ENCODE measurements at regions not wholly inside any gene's neighbourhood (a gene's known extent, or its start where the extent isn't known, plus 50 kb on each side); places are given as distances from the start of the nearest gene placed in this dataset.
"Not testable (repeated sequence)": the region's sequence is repeated elsewhere in the genome, so short reads cannot be mapped to it uniquely, and the experiment has no call there.

DNA sequence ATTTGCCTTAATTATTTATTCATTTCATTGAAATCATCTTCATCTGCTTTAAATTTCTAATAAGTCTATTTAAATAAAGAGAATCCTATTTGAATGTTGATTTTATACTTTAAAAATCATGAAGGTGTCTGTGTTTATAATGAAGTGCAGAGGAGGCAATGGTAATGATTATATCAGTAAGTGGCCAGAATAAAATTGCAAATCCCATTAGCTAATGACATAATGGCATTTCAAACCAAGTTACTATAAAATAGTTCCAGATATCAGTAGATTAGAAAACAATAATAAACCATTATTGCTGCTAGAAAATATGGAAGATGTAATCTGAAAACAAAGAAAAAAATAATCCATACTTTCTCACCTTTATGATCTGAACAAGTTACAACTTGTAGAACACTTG is 647.8 kb upstream of the KLHL1 start:
- H3K4me1 ChIP-seq (ENCODE audit: insufficient read depth, low read length, poor library complexity, severe bottlenecking): no peaks in the 10 kb centered on the region
- H3K9me3 ChIP-seq (ENCODE audit: insufficient read depth, low read depth, low read length): no peaks in the 10 kb centered on the region
- H3K27me3 ChIP-seq (ENCODE audit: insufficient read depth, low read length, poor library complexity, severe bottlenecking): no peaks in the 10 kb centered on the region
- no peak overlapping the region for H3K9ac ChIP-seq (ENCODE audit: low read depth, low read length, poor library complexity, severe bottlenecking)
- H3K4me2 ChIP-seq (ENCODE audit: low read depth, low read length, poor library complexity, severe bottlenecking): no peak overlapping the region
- H4K20me1 ChIP-seq (ENCODE audit: insufficient read depth, low read length, poor library complexity, severe bottlenecking): no peaks in the 10 kb centered on the region
- H3K4me3 ChIP-seq (ENCODE audit: low read length, poor library complexity, severe bottlenecking): no peak overlapping the region
- no peak overlapping the region for H2AFZ ChIP-seq (ENCODE audit: low read length)
- no peaks in the 10 kb centered on the region for H3F3A ChIP-seq (ENCODE audit: low read depth)
- no peaks in the 10 kb centered on the region for H3K79me2 ChIP-seq (ENCODE audit: insufficient read depth, low read length)
- no peaks in the 10 kb centered on the region for H3K36me3 ChIP-seq (ENCODE audit: insufficient read depth, low read length)
- TF ChIP-seq EZH2phosphoT487 (IDR thresholded peaks at IDR 0.05; ENCODE audit: borderline replicate concordance): no peak
- TF ChIP-seq, protein P1, sequence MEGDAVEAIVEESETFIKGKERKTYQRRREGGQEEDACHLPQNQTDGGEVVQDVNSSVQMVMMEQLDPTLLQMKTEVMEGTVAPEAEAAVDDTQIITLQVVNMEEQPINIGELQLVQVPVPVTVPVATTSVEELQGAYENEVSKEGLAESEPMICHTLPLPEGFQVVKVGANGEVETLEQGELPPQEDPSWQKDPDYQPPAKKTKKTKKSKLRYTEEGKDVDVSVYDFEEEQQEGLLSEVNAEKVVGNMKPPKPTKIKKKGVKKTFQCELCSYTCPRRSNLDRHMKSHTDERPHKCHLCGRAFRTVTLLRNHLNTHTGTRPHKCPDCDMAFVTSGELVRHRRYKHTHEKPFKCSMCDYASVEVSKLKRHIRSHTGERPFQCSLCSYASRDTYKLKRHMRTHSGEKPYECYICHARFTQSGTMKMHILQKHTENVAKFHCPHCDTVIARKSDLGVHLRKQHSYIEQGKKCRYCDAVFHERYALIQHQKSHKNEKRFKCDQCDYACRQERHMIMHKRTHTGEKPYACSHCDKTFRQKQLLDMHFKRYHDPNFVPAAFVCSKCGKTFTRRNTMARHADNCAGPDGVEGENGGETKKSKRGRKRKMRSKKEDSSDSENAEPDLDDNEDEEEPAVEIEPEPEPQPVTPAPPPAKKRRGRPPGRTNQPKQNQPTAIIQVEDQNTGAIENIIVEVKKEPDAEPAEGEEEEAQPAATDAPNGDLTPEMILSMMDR (conservative IDR thresholded peaks at IDR 0.05; ENCODE audit: low read length): no peak
- no peaks in the 10 kb centered on the region for H3K9me2 ChIP-seq (replicated peaks; ENCODE audit: low read depth, low read length)

DNA sequence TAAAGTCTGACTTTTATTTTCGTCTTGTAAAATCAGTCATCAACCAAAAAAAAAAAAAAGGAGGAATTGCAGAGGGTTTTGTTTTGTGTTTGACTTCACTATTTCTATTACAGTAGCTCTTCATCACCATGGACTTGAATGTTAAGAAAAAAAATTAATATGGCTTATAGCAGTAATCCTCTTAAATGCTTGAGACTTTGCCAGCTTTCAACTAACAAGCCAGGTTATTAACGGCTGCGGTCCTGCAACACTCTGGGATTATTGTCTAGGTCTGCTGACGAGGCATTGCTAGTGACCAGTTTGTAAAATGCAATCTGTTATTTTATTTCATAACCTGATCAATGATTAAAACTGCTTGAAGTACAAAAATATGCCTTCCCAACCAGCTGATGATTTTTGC is 647.2 kb upstream of the KLHL1 start:
- Histone ChIP-seq H4K20me1 (ENCODE audit: insufficient read depth, low read length, poor library complexity, severe bottlenecking) (no peaks in the 10 kb centered on the region), H3F3A (ENCODE audit: low read depth) (no peaks in the 10 kb centered on the region), H2AFZ (ENCODE audit: low read length) (no peak overlapping the region), H3K79me2 (ENCODE audit: insufficient read depth, low read length) (no peaks in the 10 kb centered on the region), H3K9me3 (ENCODE audit: insufficient read depth, low read depth, low read length) (no peaks in the 10 kb centered on the region), H3K4me3 (ENCODE audit: low read length, poor library complexity, severe bottlenecking) (no peak overlapping the region), H3K9ac (ENCODE audit: low read depth, low read length, poor library complexity, severe bottlenecking) (no peak overlapping the region), H3K4me2 (ENCODE audit: low read depth, low read length, poor library complexity, severe bottlenecking) (no peak overlapping the region), H3K36me3 (ENCODE audit: insufficient read depth, low read length) (no peaks in the 10 kb centered on the region), H3K9me2 (replicated peaks; ENCODE audit: low read depth, low read length) (no peaks in the 10 kb centered on the region), H3K4me1 (ENCODE audit: insufficient read depth, low read length, poor library complexity, severe bottlenecking) (no peaks in the 10 kb centered on the region), H3K27me3 (ENCODE audit: insufficient read depth, low read length, poor library complexity, severe bottlenecking) (no peaks in the 10 kb centered on the region)
- no peak for TF ChIP-seq EZH2phosphoT487 (IDR thresholded peaks at IDR 0.05; ENCODE audit: borderline replicate concordance)
- TF ChIP-seq, protein P1 (conservative IDR thresholded peaks at IDR 0.05; ENCODE audit: low read length): no peak

DNA sequence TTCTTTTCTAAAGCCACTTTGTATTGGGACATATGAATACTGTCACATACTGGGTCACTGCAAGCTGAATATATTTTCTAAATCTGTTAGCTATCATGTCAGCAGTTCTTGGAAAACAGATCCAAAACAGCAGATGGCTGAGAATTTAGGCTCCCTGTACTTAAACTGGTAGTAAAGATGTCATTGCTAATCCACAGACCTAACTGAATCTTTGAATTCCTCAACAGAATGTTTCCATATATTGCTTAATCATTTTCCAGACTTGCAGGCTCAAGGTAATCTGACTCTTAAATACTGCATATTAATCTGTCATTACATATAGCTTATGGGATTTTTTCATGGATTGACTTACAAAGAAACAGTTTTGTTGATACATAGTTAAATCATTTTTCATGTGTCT is 639.0 kb upstream of the KLHL1 start:
- Histone ChIP-seq H4K20me1 (ENCODE audit: insufficient read depth, low read length, poor library complexity, severe bottlenecking) (no peaks in the 10 kb centered on the region), H3K36me3 (ENCODE audit: insufficient read depth, low read length) (no peaks in the 10 kb centered on the region), H3K27me3 (ENCODE audit: insufficient read depth, low read length, poor library complexity, severe bottlenecking) (no peaks in the 10 kb centered on the region), H3K4me1 (ENCODE audit: insufficient read depth, low read length, poor library complexity, severe bottlenecking) (no peaks in the 10 kb centered on the region), H3K4me2 (ENCODE audit: low read depth, low read length, poor library complexity, severe bottlenecking) (no peak overlapping the region), H3K79me2 (ENCODE audit: insufficient read depth, low read length) (no peaks in the 10 kb centered on the region), H2AFZ (ENCODE audit: low read length) (no peak overlapping the region), H3K9ac (ENCODE audit: low read depth, low read length, poor library complexity, severe bottlenecking) (no peak overlapping the region), H3K9me3 (ENCODE audit: insufficient read depth, low read depth, low read length) (no peaks in the 10 kb centered on the region), H3F3A (ENCODE audit: low read depth) (no peaks in the 10 kb centered on the region), H3K9me2 (replicated peaks; ENCODE audit: low read depth, low read length) (no peaks in the 10 kb centered on the region), H3K4me3 (ENCODE audit: low read length, poor library complexity, severe bottlenecking) (no peak overlapping the region)
- TF ChIP-seq, protein P1 (conservative IDR thresholded peaks at IDR 0.05; ENCODE audit: low read length): no peak
- no peak for TF ChIP-seq EZH2phosphoT487 (IDR thresholded peaks at IDR 0.05; ENCODE audit: borderline replicate concordance)

DNA sequence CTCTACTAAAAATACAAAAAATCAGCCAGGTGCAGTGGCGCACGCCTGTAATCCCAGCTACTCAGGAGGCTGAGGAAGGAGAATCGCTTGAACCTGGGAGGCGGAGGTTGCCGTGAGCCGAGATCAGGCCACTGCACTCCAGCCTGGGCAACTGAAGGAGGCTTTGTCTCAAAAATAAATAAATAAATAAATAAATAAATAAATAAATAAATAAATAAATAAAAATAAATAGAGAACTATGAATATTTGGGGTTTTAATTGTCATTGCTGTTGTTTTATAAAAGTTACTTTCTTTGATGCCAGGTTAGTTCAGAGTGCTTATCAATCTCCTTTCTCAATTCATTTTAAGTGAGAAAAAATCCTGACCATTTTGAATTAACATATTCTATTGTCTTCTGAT is 638.2 kb upstream of the KLHL1 start:
- not testable (repeated sequence) for H3K9me3 ChIP-seq (ENCODE audit: insufficient read depth, low read depth, low read length); H3F3A ChIP-seq (ENCODE audit: low read depth); H3K79me2 ChIP-seq (ENCODE audit: insufficient read depth, low read length); H3K4me1 ChIP-seq (ENCODE audit: insufficient read depth, low read length, poor library complexity, severe bottlenecking); H3K36me3 ChIP-seq (ENCODE audit: insufficient read depth, low read length); H3K4me3 ChIP-seq (ENCODE audit: low read length, poor library complexity, severe bottlenecking); H2AFZ ChIP-seq (ENCODE audit: low read length); H3K9ac ChIP-seq (ENCODE audit: low read depth, low read length, poor library complexity, severe bottlenecking); H3K4me2 ChIP-seq (ENCODE audit: low read depth, low read length, poor library complexity, severe bottlenecking); H4K20me1 ChIP-seq (ENCODE audit: insufficient read depth, low read length, poor library complexity, severe bottlenecking); H3K9me2 ChIP-seq (replicated peaks; ENCODE audit: low read depth, low read length); H3K27me3 ChIP-seq (ENCODE audit: insufficient read depth, low read length, poor library complexity, severe bottlenecking)

All from Loucy (cell line).